ENCODE measurements at regions not wholly inside any gene's neighbourhood (a gene's known extent, or its start where the extent isn't known, plus 50 kb on each side); places are given as distances from the start of the nearest gene placed in this dataset.

- no peak for DNase-seq
These were observed 360.3 kb upstream of the NECTIN3 start for GRCh38 chr3:110711130-110711832.

GRCh38 chr3:110711851-110712516 is 359.6 kb upstream of the NECTIN3 start:
- no peak for DNase-seq

GRCh38 chr3:110727056-110727455 is 344.6 kb upstream of the NECTIN3 start:
- no peak for DNase-seq

GRCh38 chr3:110731148-110731547 is 340.5 kb upstream of the NECTIN3 start:
- DNase-seq: peak in 1 of 5 experiments; percentile 9

- no peak for DNase-seq
These were observed 339.2 kb upstream of the NECTIN3 start for GRCh38 chr3:110732420-110732819.

GRCh38 chr3:110733045-110733444 is 338.6 kb upstream of the NECTIN3 start:
- DNase-seq: no peak

GRCh38 chr3:110734524-110734923 is 337.1 kb upstream of the NECTIN3 start:
- DNase-seq: no peak

- DNase-seq: no peak
These were observed 335.3 kb upstream of the NECTIN3 start for GRCh38 chr3:110736332-110736731.

- no peak for DNase-seq
These were observed 333.1 kb upstream of the NECTIN3 start for GRCh38 chr3:110738531-110738930.

- no peak for DNase-seq
These were observed 329.7 kb upstream of the NECTIN3 start for GRCh38 chr3:110741891-110742290.

- no peak for DNase-seq
These were observed 328.4 kb upstream of the NECTIN3 start for GRCh38 chr3:110743202-110743601.

GRCh38 chr3:110743984-110744383 is 327.6 kb upstream of the NECTIN3 start:
- DNase-seq: no peak

- no peak for DNase-seq
These were observed 326.9 kb upstream of the NECTIN3 start for GRCh38 chr3:110744723-110745122.

GRCh38 chr3:110749006-110749405 is 322.6 kb upstream of the NECTIN3 start:
- DNase-seq: no peak

GRCh38 chr3:110750201-110750600 is 321.4 kb upstream of the NECTIN3 start:
- no peak for DNase-seq

- DNase-seq: no peak
These were observed 319.3 kb upstream of the NECTIN3 start for GRCh38 chr3:110752307-110752706.

- DNase-seq: no peak
These were observed 318.1 kb upstream of the NECTIN3 start for GRCh38 chr3:110753516-110753915.

- DNase-seq: no peak
These were observed 317.3 kb upstream of the NECTIN3 start for GRCh38 chr3:110754212-110754916.

GRCh38 chr3:110755345-110755744 is 316.3 kb upstream of the NECTIN3 start:
- DNase-seq: no peak

- DNase-seq: no peak
These were observed 314.9 kb upstream of the NECTIN3 start for GRCh38 chr3:110756705-110757104.

- DNase-seq: no peak
These were observed 313.4 kb upstream of the NECTIN3 start for GRCh38 chr3:110758208-110758607.

GRCh38 chr3:110767156-110767555 is 304.5 kb upstream of the NECTIN3 start:
- peak in 1 of 5 experiments; percentile 4 for DNase-seq

GRCh38 chr3:110767838-110768237 is 303.8 kb upstream of the NECTIN3 start:
- peak in 1 of 5 experiments; percentile 62 for DNase-seq

All from T-helper 2 cell (primary cell).